ENCODE measurements at regions not wholly inside any gene's neighbourhood (a gene's known extent, or its start where the extent isn't known, plus 50 kb on each side); places are given as distances from the start of the nearest gene placed in this dataset.
A peak's percentile ranks its signal among the peaks of the same experiment; 100 is the strongest.

DNA sequence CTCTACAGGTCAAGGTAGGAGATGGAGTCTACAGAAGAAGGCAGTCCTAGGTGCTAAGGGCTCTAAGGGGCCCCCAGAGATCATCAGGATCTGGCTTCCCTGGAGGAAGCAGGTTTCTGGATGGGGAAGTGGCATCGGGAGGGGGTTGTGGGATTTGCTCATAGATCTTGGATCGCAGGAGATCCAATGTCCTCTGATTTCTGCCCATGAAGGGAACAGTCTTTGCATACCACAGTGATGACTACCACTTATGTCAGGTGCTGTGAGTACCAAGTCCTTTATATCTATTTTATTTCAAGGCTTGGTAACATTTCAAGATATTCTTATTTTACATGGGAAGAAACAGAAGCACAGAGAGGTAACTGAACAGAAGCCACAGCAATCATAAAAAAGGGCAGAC, 164.0 kb downstream of the RGS9 start:
- no peaks in the 10 kb centered on the region for H4K20me1 ChIP-seq (ENCODE audit: insufficient read depth)
- H3K4me3 ChIP-seq (IDR thresholded peaks at IDR 0.05; ENCODE audit: insufficient read depth, low read depth, low read length): no peak overlapping the region
- H2AFZ ChIP-seq (ENCODE audit: low read depth): no peak overlapping the region

DNA sequence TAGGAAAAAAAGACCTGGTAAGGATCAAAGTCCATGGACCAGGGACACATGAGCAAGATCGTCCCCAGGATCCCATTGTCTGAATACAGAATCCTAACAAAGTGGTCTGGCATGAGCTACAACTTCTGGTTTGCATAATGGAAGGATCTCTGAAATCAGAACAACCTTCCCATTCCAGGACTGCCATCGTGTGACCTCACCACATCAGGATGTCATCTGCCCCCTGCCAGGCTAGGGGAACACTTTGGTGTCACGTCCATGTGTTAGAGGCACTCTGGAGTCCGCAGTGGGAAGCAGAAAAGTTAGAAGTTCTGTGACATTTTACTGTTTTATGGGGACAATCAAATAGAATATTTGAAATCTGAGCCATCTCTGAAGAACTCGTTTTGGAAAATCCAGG, 160.7 kb downstream of the RGS9 start:
- Histone ChIP-seq H2AFZ (ENCODE audit: low read depth) (no peak overlapping the region), H3K36me3 (ENCODE audit: insufficient read depth) (no peaks in the 10 kb centered on the region), H3K27ac (no peak overlapping the region), H4K20me1 (ENCODE audit: insufficient read depth) (no peaks in the 10 kb centered on the region), H3K4me3 (IDR thresholded peaks at IDR 0.05; ENCODE audit: insufficient read depth, low read depth, low read length) (no peak overlapping the region), H3K79me2 (ENCODE audit: insufficient read depth, low read depth) (no peaks in the 10 kb centered on the region), H3K4me1 (ENCODE audit: low read depth, poor library complexity, severe bottlenecking) (no peaks in the 10 kb centered on the region), H3K9ac (no peak overlapping the region), H3K4me2 (no peak overlapping the region), H3K27me3 (ENCODE audit: insufficient read depth, low read depth) (no peaks in the 10 kb centered on the region)
- TF ChIP-seq, protein P1, sequence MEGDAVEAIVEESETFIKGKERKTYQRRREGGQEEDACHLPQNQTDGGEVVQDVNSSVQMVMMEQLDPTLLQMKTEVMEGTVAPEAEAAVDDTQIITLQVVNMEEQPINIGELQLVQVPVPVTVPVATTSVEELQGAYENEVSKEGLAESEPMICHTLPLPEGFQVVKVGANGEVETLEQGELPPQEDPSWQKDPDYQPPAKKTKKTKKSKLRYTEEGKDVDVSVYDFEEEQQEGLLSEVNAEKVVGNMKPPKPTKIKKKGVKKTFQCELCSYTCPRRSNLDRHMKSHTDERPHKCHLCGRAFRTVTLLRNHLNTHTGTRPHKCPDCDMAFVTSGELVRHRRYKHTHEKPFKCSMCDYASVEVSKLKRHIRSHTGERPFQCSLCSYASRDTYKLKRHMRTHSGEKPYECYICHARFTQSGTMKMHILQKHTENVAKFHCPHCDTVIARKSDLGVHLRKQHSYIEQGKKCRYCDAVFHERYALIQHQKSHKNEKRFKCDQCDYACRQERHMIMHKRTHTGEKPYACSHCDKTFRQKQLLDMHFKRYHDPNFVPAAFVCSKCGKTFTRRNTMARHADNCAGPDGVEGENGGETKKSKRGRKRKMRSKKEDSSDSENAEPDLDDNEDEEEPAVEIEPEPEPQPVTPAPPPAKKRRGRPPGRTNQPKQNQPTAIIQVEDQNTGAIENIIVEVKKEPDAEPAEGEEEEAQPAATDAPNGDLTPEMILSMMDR (conservative IDR thresholded peaks at IDR 0.05; ENCODE audit: low read depth, low read length): no peak

More for the DNA sequence above, 164.0 kb downstream of the RGS9 start:
- H3K27ac ChIP-seq: no peak overlapping the region
- no peak overlapping the region for H3K4me2 ChIP-seq
- TF ChIP-seq, protein P1 (conservative IDR thresholded peaks at IDR 0.05; ENCODE audit: low read depth, low read length): no peak
- H3K36me3 ChIP-seq (ENCODE audit: insufficient read depth): no peaks in the 10 kb centered on the region
- no peaks in the 10 kb centered on the region for H3K4me1 ChIP-seq (ENCODE audit: low read depth, poor library complexity, severe bottlenecking)
- H3K9ac ChIP-seq: no peak overlapping the region
- no peaks in the 10 kb centered on the region for H3K79me2 ChIP-seq (ENCODE audit: insufficient read depth, low read depth)
- no peaks in the 10 kb centered on the region for H3K27me3 ChIP-seq (ENCODE audit: insufficient read depth, low read depth)

DNA sequence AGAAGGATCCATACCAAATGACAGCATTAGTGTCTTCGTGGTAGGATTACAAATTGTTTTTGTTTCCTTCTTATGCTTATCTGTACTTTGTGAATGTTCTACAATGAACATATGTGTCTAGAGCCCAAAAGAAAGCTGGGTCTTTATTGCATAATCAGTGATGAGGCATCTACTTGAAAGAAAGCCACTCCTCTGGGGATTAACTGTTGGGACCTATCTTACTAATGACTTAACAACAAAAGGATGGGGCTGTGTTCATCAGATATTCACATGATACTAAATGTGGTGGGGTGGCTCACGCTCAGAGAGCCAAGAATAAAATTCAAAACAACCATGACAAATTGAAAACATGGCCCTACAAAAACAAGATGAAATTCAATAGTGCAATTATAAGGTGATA, 160.2 kb downstream of the RGS9 start:
- H3K4me3 ChIP-seq (IDR thresholded peaks at IDR 0.05; ENCODE audit: insufficient read depth, low read depth, low read length): no peak overlapping the region
- TF ChIP-seq, protein P1 (conservative IDR thresholded peaks at IDR 0.05; ENCODE audit: low read depth, low read length): no peak
- no peaks in the 10 kb centered on the region for H3K4me1 ChIP-seq (ENCODE audit: low read depth, poor library complexity, severe bottlenecking)
- no peaks in the 10 kb centered on the region for H4K20me1 ChIP-seq (ENCODE audit: insufficient read depth)
- H3K27me3 ChIP-seq (ENCODE audit: insufficient read depth, low read depth): no peaks in the 10 kb centered on the region
- H2AFZ ChIP-seq (ENCODE audit: low read depth): no peak overlapping the region
- H3K36me3 ChIP-seq (ENCODE audit: insufficient read depth): no peaks in the 10 kb centered on the region
- no peak overlapping the region for H3K27ac ChIP-seq
- no peaks in the 10 kb centered on the region for H3K79me2 ChIP-seq (ENCODE audit: insufficient read depth, low read depth)
- no peak overlapping the region for H3K9ac ChIP-seq
- no peak overlapping the region for H3K4me2 ChIP-seq

DNA sequence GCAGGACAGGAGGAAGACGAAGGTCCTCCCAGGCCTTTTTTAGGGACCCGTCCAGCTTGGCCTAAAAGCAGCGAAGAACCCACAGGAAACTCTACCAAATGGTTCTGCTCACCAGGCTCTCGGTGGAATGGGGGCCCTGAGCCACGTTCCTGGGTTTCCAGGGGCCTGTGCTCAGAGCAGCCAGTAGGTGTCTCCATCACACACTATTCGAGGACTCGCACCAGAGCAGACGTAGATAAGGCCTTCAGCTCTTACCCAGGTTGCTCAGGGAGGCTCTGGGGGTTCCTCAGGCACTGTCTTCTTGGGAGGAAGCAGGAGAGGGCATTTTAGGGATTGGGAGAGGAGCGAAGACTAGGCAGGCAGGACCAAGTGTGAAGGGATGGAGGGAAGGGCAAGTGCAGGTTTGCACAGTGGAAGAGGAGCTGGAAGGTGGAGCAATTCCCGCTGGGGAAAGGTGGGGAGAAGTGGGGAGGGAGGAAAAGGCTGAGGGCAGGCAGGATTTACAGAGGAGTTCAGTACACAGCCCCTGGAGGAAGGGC, 157.1 kb downstream of the RGS9 start:
- Histone ChIP-seq H3K4me1 (ENCODE audit: low read depth, poor library complexity, severe bottlenecking) (no peaks in the 10 kb centered on the region), H3K27ac (no peak overlapping the region), H3K9ac (no peak overlapping the region), H4K20me1 (ENCODE audit: insufficient read depth) (no peaks in the 10 kb centered on the region), H3K27me3 (ENCODE audit: insufficient read depth, low read depth) (no peaks in the 10 kb centered on the region), H3K79me2 (ENCODE audit: insufficient read depth, low read depth) (no peaks in the 10 kb centered on the region), H3K36me3 (ENCODE audit: insufficient read depth) (no peaks in the 10 kb centered on the region), H3K4me2 (no peak overlapping the region), H3K4me3 (IDR thresholded peaks at IDR 0.05; ENCODE audit: insufficient read depth, low read depth, low read length) (no peak overlapping the region), H2AFZ (ENCODE audit: low read depth) (peak overlapping the region; percentile 18; the same call in 1 of the 2 replicates)
- TF ChIP-seq, protein P1 (conservative IDR thresholded peaks at IDR 0.05; ENCODE audit: low read depth, low read length): peak; percentile 81

Data from KMS-11 (cell line).